ENCODE measurements at regions not wholly inside any gene's neighbourhood (a gene's known extent, or its start where the extent isn't known, plus 50 kb on each side); places are given as distances from the start of the nearest gene placed in this dataset.

- TF ChIP-seq CTCF (optimal IDR thresholded peaks at IDR 0.05 in 1 of 3, IDR thresholded peaks at IDR 0.05 in 1 of 3, conservative IDR thresholded peaks at IDR 0.05 in 1 of 3; ENCODE audit: extremely low read depth in 1 of 3, insufficient read depth in 2 of 3, low read length in 3 of 3) (no peak), EZH2 (IDR thresholded peaks at IDR 0.05; ENCODE audit: low read length) (no peak)
Measured at GRCh38 chr12:97093187-97093683, 186.2 kb downstream of the NEDD1 start.
